Activated CD8-positive, alpha-beta T cell treated with anti-CD3 and anti-CD28 coated beads for 36 hours (primary cell): ENCODE measurements at regions not wholly inside any gene's neighbourhood (a gene's known extent, or its start where the extent isn't known, plus 50 kb on each side); places are given as distances from the start of the nearest gene placed in this dataset.

ENCODE experiments used
- ATAC-seq: fragments of 200-7000 bp; cut with Tn5 transposase; one replicate; pipeline ENCODE4 v1.10.0; 2021; ENCODE audit warnings: mild to moderate bottlenecking, moderate library complexity
- CTCF ChIA-PET: fragments of 350-600 bp; sonication (Branson Sonifier 250); formaldehyde crosslinking; loops from one replicate; lab custom pipeline; 2021; ENCODE audit warnings: antibody characterized with exemption; lab: Charles Lee
- POLR2A ChIA-PET: fragments of 350-600 bp; sonication (Branson Sonifier 250); formaldehyde crosslinking; loops from one replicate; lab custom pipeline; 2021; ENCODE audit warnings: antibody characterized with exemption; lab: Charles Lee
- DNase-seq: peaks from one replicate; pipeline ENCODE4 v3.0.0-alpha.2; 2020
- H3K27ac Mint-ChIP-seq: one replicate; pipeline ENCODE4 v1.8.0; 2021; ENCODE audit warnings: mild to moderate bottlenecking, mixed read lengths
- H3K27me3 Mint-ChIP-seq: one replicate; pipeline ENCODE4 v1.8.0; 2021; ENCODE audit warnings: mixed read lengths
- H3K36me3 Mint-ChIP-seq: one replicate; pipeline ENCODE4 v1.8.0; 2021; ENCODE audit warnings: low read depth, mixed read lengths
- H3K4me1 Mint-ChIP-seq: one replicate; pipeline ENCODE4 v1.8.0; 2021; ENCODE audit warnings: low read depth, mixed read lengths
- H3K4me3 Mint-ChIP-seq: one replicate; pipeline ENCODE4 v1.8.0; 2021; ENCODE audit warnings: mild to moderate bottlenecking, moderate library complexity, mixed read lengths
- H3K9me3 Mint-ChIP-seq: one replicate; pipeline ENCODE4 v1.8.0; 2021; ENCODE audit warnings: mixed read lengths
- CTCF ChIP-seq: fragments of 200-600 bp; IDR thresholded peaks from one replicate; pipeline ENCODE4 v1.8.0; 2022; ENCODE audit warnings: antibody characterized with exemption, mild to moderate bottlenecking
- intact Hi-C: fragments of 100-400 bp; cut with micrococcal nuclease; formaldehyde crosslinking; loops from one replicate; pipeline ENCODE4 v1.10.0; 2022

- H3K27me3 Mint-ChIP-seq = no peaks in the 10 kb centered on the region
- peaks cover 2% of the 10 kb centered on the region for H3K9me3 Mint-ChIP-seq
- no peaks in the 10 kb centered on the region for H3K4me1 Mint-ChIP-seq
- TF ChIP-seq CTCF = no peak
- no peak overlapping the region for H3K4me3 Mint-ChIP-seq
- ATAC-seq (no peak), DNase-seq (no peak)
- intact Hi-C loops = no loop called here
- ChIA-PET CTCF (no interaction called here), POLR2A (no interaction called here)
- H3K36me3 Mint-ChIP-seq = no peaks in the 10 kb centered on the region
- H3K27ac Mint-ChIP-seq = no peak overlapping the region
Observed at GRCh38 chr4:133096972-133097371, 52.1 kb upstream of the PCDH10 start.
